Adrenal gland (tissue), 9 donors: ENCODE measurements at regions not wholly inside any gene's neighbourhood (a gene's known extent, or its start where the extent isn't known, plus 50 kb on each side); places are given as distances from the start of the nearest gene placed in this dataset.
"Not testable (repeated sequence)": the region's sequence is repeated elsewhere in the genome, so short reads cannot be mapped to it uniquely, and the experiment has no call there.

Experiments
- DNase-seq, 7 donors: peaks; one replicate each; pipeline ENCODE4 v3.0.0-alpha.2; 2019 to 2020
- H3K27ac ChIP-seq, 5 donors: fragments of 200-600 bp; sonication (generic) in 4 of 5; 1 replicate in 3 of 5; 2 replicates in 2 of 5; pipeline versions ENCODE4 v1.5.1 to v1.8.0; 2016 to 2020; ENCODE audit warnings: mild to moderate bottlenecking in 1 of 5
- H3K27me3 ChIP-seq: fragments of 200-600 bp; 2 replicates; pipeline ENCODE4 v1.8.0; 2021
- H3K36me3 ChIP-seq, 2 donors: fragments of 200-600 bp; replicated peaks in 1 of 2; 1 replicate in 1 of 2; 2 replicates in 1 of 2; pipeline versions ENCODE4 v1.5.1 to v1.8.0; 2018 to 2022
- H3K4me1 ChIP-seq, 2 donors: fragments of 200-600 bp; replicated peaks in 1 of 2; 1 replicate in 1 of 2; 2 replicates in 1 of 2; pipeline versions ENCODE4 v1.5.1 to v1.8.0; 2018 to 2021
- H3K4me3 ChIP-seq, 4 donors: fragments of 200-600 bp; sonication (generic) in 3 of 4; one replicate each; pipeline ENCODE4 v1.5.1; 2016 to 2018
- H3K9me3 ChIP-seq, 3 donors: fragments of 200-600 bp; sonication (generic) in 1 of 3; replicated peaks in 1 of 3; 1 replicate in 2 of 3; 2 replicates in 1 of 3; pipeline versions ENCODE4 v1.5.1 to v1.8.0; 2016 to 2021
- POLR2A ChIP-seq, 2 donors: fragments of 450-650 bp; IDR thresholded peaks; one replicate each; pipeline ENCODE4 v1.6.1; 2017; ENCODE audit warnings: antibody characterized with exemption in 2 of 2, mild to moderate bottlenecking in 2 of 2, moderate library complexity in 1 of 2
- WGBS, 4 donors: extraction: QIAGEN DNeasy Blood & Tissue Kit in 2 of 4; methylation state at CpG; one replicate each; pipeline versions ENCODE4 v1.1.5 to v1.1.7; 2013 to 2017; 5-methylcytosine and 5-hydroxymethylcytosine counted together
- intact Hi-C, 2 donors: fragments of 100-400 bp; cut with DNase I; formaldehyde crosslinking; loops; one replicate each; pipeline versions ENCODE4 v1.14.1 to v1.15.0; 2022 to 2023
- TF ChIP-seq, protein P1 (sequence below), 6 experiments: fragments of 450-650 bp in 4 of 6; fragments of 200-600 bp in 2 of 6; sonication (generic) in 1 of 6; IDR thresholded peaks; 1 replicate in 5 of 6; 2 replicates in 1 of 6; pipeline versions ENCODE4 v1.5.1 to v1.8.0; 2016 to 2021; ENCODE audit warnings: antibody characterized with exemption in 6 of 6, mild to moderate bottlenecking in 2 of 6, moderate library complexity in 1 of 6
- donor health status: healthy with polysubstance abuse.
- donor health status: Bipolar disorder and iron deficiency.
- donor health status: DM: yes; HTN: yes; CAD: no.
- donor health status: DM: no; HTN: no; CAD: no.
- donor health status: DM: no; HTN: no; CAD: no.

- no peak for DNase-seq
- Histone ChIP-seq H3K27me3 (no peaks in the 10 kb centered on the region), H3K9me3 (no peaks in the 10 kb centered on the region), H3K4me1 (no peaks in the 10 kb centered on the region), H3K27ac (no peak overlapping the region), H3K4me3 (no peak overlapping the region), H3K36me3 (no peaks in the 10 kb centered on the region)
- intact Hi-C loops, result no loop called here
- TF ChIP-seq POLR2A (IDR thresholded peaks at IDR 0.05), result no peak
- TF ChIP-seq, protein P1, sequence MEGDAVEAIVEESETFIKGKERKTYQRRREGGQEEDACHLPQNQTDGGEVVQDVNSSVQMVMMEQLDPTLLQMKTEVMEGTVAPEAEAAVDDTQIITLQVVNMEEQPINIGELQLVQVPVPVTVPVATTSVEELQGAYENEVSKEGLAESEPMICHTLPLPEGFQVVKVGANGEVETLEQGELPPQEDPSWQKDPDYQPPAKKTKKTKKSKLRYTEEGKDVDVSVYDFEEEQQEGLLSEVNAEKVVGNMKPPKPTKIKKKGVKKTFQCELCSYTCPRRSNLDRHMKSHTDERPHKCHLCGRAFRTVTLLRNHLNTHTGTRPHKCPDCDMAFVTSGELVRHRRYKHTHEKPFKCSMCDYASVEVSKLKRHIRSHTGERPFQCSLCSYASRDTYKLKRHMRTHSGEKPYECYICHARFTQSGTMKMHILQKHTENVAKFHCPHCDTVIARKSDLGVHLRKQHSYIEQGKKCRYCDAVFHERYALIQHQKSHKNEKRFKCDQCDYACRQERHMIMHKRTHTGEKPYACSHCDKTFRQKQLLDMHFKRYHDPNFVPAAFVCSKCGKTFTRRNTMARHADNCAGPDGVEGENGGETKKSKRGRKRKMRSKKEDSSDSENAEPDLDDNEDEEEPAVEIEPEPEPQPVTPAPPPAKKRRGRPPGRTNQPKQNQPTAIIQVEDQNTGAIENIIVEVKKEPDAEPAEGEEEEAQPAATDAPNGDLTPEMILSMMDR (IDR thresholded peaks at IDR 0.05), result no peak
- WGBS, 4 donors, result 78 to 85% (median 80%) methylated on average over 3 of the region's 3 CpGs
Observed at GRCh38 chr12:29893002-29893401, 109.3 kb upstream of the TMTC1 start.

GRCh38 chr12:29891792-29892191 is 108.0 kb upstream of the TMTC1 start:
- H3K9me3 ChIP-seq, result no peaks in the 10 kb centered on the region
- 62 to 93% (median 86%) methylated on average over 3 of the region's 3 CpGs for WGBS, 4 donors
- no peak overlapping the region for H3K27ac ChIP-seq
- no peaks in the 10 kb centered on the region for H3K27me3 ChIP-seq
- no peak for TF ChIP-seq POLR2A (IDR thresholded peaks at IDR 0.05)
- TF ChIP-seq, protein P1 (IDR thresholded peaks at IDR 0.05), result no peak
- H3K36me3 ChIP-seq, result no peaks in the 10 kb centered on the region
- intact Hi-C loops, result no loop called here
- H3K4me3 ChIP-seq, result no peak overlapping the region
- DNase-seq, result no peak
- no peaks in the 10 kb centered on the region for H3K4me1 ChIP-seq

DNA sequence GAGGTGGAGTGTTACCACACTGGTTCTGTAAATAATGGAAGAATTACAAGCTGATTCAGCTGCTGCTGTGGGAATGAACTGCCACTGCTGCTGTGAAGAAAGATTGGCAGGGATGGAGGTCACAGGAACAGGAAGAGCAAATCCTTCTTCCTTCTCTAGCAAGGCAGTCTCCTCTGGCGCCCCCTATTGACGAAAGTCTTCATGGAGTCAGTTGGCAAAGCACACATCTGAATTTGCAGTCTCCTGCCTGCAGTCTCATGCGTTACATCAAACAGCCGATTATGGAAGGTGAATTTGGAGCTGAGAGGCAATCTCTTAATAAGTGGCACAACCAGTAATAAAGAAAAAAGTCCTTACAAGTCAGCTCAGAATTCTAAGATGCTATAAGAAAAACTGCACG is 106.0 kb upstream of the TMTC1 start:
- H3K4me3 ChIP-seq, result no peak overlapping the region
- DNase-seq, result peak; percentile 65 to 89 (median 72)
- no peaks in the 10 kb centered on the region for H3K4me1 ChIP-seq
- 41 to 68% (median 45%) methylated on average over 3 to 5 of the region's 5 CpGs for WGBS, 4 donors
- intact Hi-C loops, result loop anchor here in 1 of 2 donors (10.0 kb wide), 1 partner anchor 335 kb away; no protein-coding TSS in a partner anchor
- H3K27ac ChIP-seq, result no peak overlapping the region
- H3K27me3 ChIP-seq, result no peaks in the 10 kb centered on the region
- H3K36me3 ChIP-seq, result no peaks in the 10 kb centered on the region
- no peaks in the 10 kb centered on the region for H3K9me3 ChIP-seq
- no peak for TF ChIP-seq POLR2A (IDR thresholded peaks at IDR 0.05)
- TF ChIP-seq, protein P1 (IDR thresholded peaks at IDR 0.05), result peak in 5 of 6 experiments; percentile 38 to 64 (median 55)

- peak in 1 of 7 donors; percentile 7 for DNase-seq
- Histone ChIP-seq H3K9me3 (no peaks in the 10 kb centered on the region), H3K27ac (no peak overlapping the region), H3K27me3 (no peaks in the 10 kb centered on the region), H3K4me3 (no peak overlapping the region), H3K36me3 (no peaks in the 10 kb centered on the region), H3K4me1 (no peaks in the 10 kb centered on the region)
- TF ChIP-seq, protein P1 (IDR thresholded peaks at IDR 0.05), result no peak
- TF ChIP-seq POLR2A (IDR thresholded peaks at IDR 0.05), result no peak
- intact Hi-C loops, result loop anchor here in 1 of 2 donors (10.0 kb wide), 1 partner anchor 334 kb away; no protein-coding TSS in a partner anchor
- 94 to 98% (median 95%) methylated on average over 10 to 21 of the region's 21 CpGs for WGBS, 4 donors
Observed at GRCh38 chr12:29888777-29889176, 105.0 kb upstream of the TMTC1 start.

DNA sequence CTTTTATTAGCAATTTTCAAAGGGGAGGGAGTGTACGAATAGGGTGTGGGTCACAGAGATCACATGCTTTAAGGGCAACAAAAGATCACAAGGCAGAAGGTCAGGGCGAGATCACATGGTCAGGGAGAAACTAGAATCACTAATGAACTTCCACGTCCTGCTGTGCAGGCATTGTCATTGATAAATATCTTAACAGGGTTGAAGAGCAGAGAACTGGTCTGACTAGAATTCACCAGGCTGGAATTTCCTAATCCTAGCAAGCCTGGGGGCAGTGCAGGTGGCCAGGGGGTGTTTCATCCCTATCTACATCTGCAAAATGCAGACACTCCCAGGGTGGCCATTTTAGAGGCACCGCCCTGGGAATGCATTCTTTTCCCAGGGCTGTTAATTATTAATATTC is 101.2 kb upstream of the TMTC1 start:
- not testable (repeated sequence) for H3K4me1 ChIP-seq, H3K36me3 ChIP-seq, H3K27me3 ChIP-seq, H3K27ac ChIP-seq, H3K4me3 ChIP-seq, H3K9me3 ChIP-seq, DNase-seq
- WGBS, 4 donors, result 59 to 77% (median 74%) methylated on average over 4 of the region's 4 CpGs
- intact Hi-C loops, result loop anchor here in 1 of 2 donors (10.0 kb wide), 1 partner anchor 330 kb away; no protein-coding TSS in a partner anchor
